22Rv1 (cell line): ENCODE measurements at regions not wholly inside any gene's neighbourhood (a gene's known extent, or its start where the extent isn't known, plus 50 kb on each side); places are given as distances from the start of the nearest gene placed in this dataset.

Source experiments
- CTCF ChIP-seq: fragments of 450-650 bp; IDR thresholded peaks from 2 replicates; pipeline ENCODE4 v1.5.1; 2017; ENCODE audit warnings: mild to moderate bottlenecking
- ZFX ChIP-seq: fragments of 450-650 bp; IDR thresholded peaks from 2 replicates; pipeline ENCODE4 v1.6.1; 2017; ENCODE audit warnings: antibody characterized with exemption, borderline replicate concordance

GRCh38 chr1:116256875-116257274 is 116.2 kb upstream of the ATP1A1 start:
- TF ChIP-seq CTCF = no peak
- TF ChIP-seq ZFX = no peak
